H9 (cell line): ENCODE measurements at regions not wholly inside any gene's neighbourhood (a gene's known extent, or its start where the extent isn't known, plus 50 kb on each side); places are given as distances from the start of the nearest gene placed in this dataset.

ENCODE experiments used
- DNase-seq: peaks from one replicate; pipeline ENCODE4 v3.0.0-alpha.2; 2017
- H2AFZ ChIP-seq: one replicate; pipeline ENCODE4 v1.6.1; 2013; ENCODE audit warnings: mild to moderate bottlenecking, low read length, control low read depth, moderate library complexity
- H2AK5ac ChIP-seq: 2 replicates; pipeline ENCODE4 v1.6.1; 2013; ENCODE audit warnings: low read length, control low read depth, mixed read lengths; ENCODE audit not compliant: insufficient read length
- H2BK120ac ChIP-seq: one replicate; pipeline ENCODE4 v1.6.1; 2013; ENCODE audit warnings: low read depth, mild to moderate bottlenecking, low read length, control low read depth, inconsistent platforms; ENCODE audit not compliant: poor library complexity, severe bottlenecking
- H2BK12ac ChIP-seq: 2 replicates; pipeline ENCODE4 v1.6.1; 2013; ENCODE audit warnings: low read length, control low read depth, mixed read lengths, low read depth; ENCODE audit not compliant: insufficient read length
- H2BK15ac ChIP-seq: 2 replicates; pipeline ENCODE4 v1.6.1; 2013; ENCODE audit warnings: low read depth, low read length, control low read depth
- H2BK20ac ChIP-seq: one replicate; pipeline ENCODE4 v1.6.1; 2013; ENCODE audit warnings: low read depth, mild to moderate bottlenecking, low read length, control low read depth, inconsistent platforms; ENCODE audit not compliant: poor library complexity, severe bottlenecking
- H2BK5ac ChIP-seq: 2 replicates; pipeline ENCODE4 v1.6.1; 2013; ENCODE audit warnings: low read length, control low read depth, mixed read lengths; ENCODE audit not compliant: insufficient read length
- H3K14ac ChIP-seq: 2 replicates; pipeline ENCODE4 v1.6.1; 2013; ENCODE audit warnings: low read length, control low read depth; ENCODE audit not compliant: insufficient read depth
- H3K18ac ChIP-seq: 2 replicates; pipeline ENCODE4 v1.6.1; 2013; ENCODE audit warnings: low read depth, mild to moderate bottlenecking, mixed read lengths, low read length, control low read depth; ENCODE audit not compliant: insufficient read length
- H3K23ac ChIP-seq: 2 replicates; pipeline ENCODE4 v1.6.1; 2013; ENCODE audit warnings: low read length, control low read depth, mixed read lengths, low read depth; ENCODE audit not compliant: insufficient read length
- H3K23me2 ChIP-seq: 2 replicates; pipeline ENCODE4 v1.6.1; 2013; ENCODE audit warnings: low read depth, mild to moderate bottlenecking, mixed read lengths, low read length, control low read depth; ENCODE audit not compliant: insufficient read length, poor library complexity, severe bottlenecking
- H3K27ac ChIP-seq: 2 replicates; pipeline ENCODE4 v1.5.1; 2013; ENCODE audit warnings: low read length, control low read depth, mixed read lengths, low read depth; ENCODE audit not compliant: insufficient read length
- H3K27me3 ChIP-seq: 2 replicates; pipeline ENCODE4 v1.6.1; 2013; ENCODE audit warnings: low read length, control low read depth, inconsistent platforms; ENCODE audit not compliant: insufficient read depth
- H3K4ac ChIP-seq: 2 replicates; pipeline ENCODE4 v1.6.1; 2013; ENCODE audit warnings: low read depth, mild to moderate bottlenecking, control low read depth, inconsistent platforms, low read length, moderate library complexity
- H3K4me1 ChIP-seq: 2 replicates; pipeline ENCODE4 v1.6.1; 2013; ENCODE audit warnings: low read length, control low read depth, inconsistent platforms; ENCODE audit not compliant: insufficient read depth
- H3K4me2 ChIP-seq: 2 replicates; pipeline ENCODE4 v1.6.1; 2013; ENCODE audit warnings: low read length, control low read depth, mixed read lengths; ENCODE audit not compliant: insufficient read length, insufficient read depth
- H3K56ac ChIP-seq: 2 replicates; pipeline ENCODE4 v1.6.1; 2013; ENCODE audit warnings: low read depth, mild to moderate bottlenecking, mixed read lengths, low read length, control low read depth; ENCODE audit not compliant: insufficient read length
- H3K79me1 ChIP-seq: 2 replicates; pipeline ENCODE4 v1.6.1; 2013; ENCODE audit warnings: low read depth, mild to moderate bottlenecking, moderate library complexity, low read length, control low read depth, inconsistent platforms; ENCODE audit not compliant: insufficient read depth, poor library complexity, severe bottlenecking
- H3K79me2 ChIP-seq: 2 replicates; pipeline ENCODE4 v1.6.1; 2013; ENCODE audit warnings: low read length, control low read depth, inconsistent platforms; ENCODE audit not compliant: insufficient read depth
- H3K9ac ChIP-seq: 2 replicates; pipeline ENCODE4 v1.6.1; 2013; ENCODE audit warnings: low read length, control low read depth, mixed read lengths; ENCODE audit not compliant: insufficient read length; ENCODE audit errors: extremely low read depth
- H3K9me3 ChIP-seq: one replicate; pipeline ENCODE4 v1.6.1; 2013; ENCODE audit warnings: low read depth, low read length, inconsistent platforms; ENCODE audit not compliant: control insufficient read depth
- H3T11ph ChIP-seq: one replicate; pipeline ENCODE4 v1.6.1; 2013; ENCODE audit warnings: mild to moderate bottlenecking, low read length, control low read depth, inconsistent platforms
- H4K20me1 ChIP-seq: one replicate; pipeline ENCODE4 v1.6.1; 2013; ENCODE audit not compliant: control insufficient read depth, insufficient read length, insufficient read depth
- H4K5ac ChIP-seq: 2 replicates; pipeline ENCODE4 v1.6.1; 2013; ENCODE audit warnings: low read depth, mild to moderate bottlenecking, mixed read lengths, low read length, control low read depth; ENCODE audit not compliant: insufficient read length
- H4K8ac ChIP-seq: replicated peaks from 2 replicates; pipeline ENCODE4 v1.6.1; 2013; ENCODE audit warnings: low read length, control low read depth, mixed read lengths, low read depth; ENCODE audit not compliant: insufficient read length
- H4K91ac ChIP-seq: 2 replicates; pipeline ENCODE4 v1.6.1; 2013; ENCODE audit warnings: low read depth, mild to moderate bottlenecking, moderate library complexity, mixed read lengths, low read length, control low read depth; ENCODE audit not compliant: insufficient read length
- H3K27ac Mint-ChIP-seq, 3 experiments: 2 replicates in 2 of 3; 3 replicates in 1 of 3; pipeline ENCODE4 v1.8.0; 2020 to 2021; ENCODE audit warnings: mixed read lengths in 3 of 3, mild to moderate bottlenecking in 1 of 3, moderate library complexity in 1 of 3
- H3K27me3 Mint-ChIP-seq: 2 replicates; pipeline ENCODE4 v1.8.0; 2021; ENCODE audit warnings: low read depth, mild to moderate bottlenecking, moderate library complexity, mixed read lengths
- H3K36me3 Mint-ChIP-seq, 3 experiments: 2 replicates in 2 of 3; 3 replicates in 1 of 3; pipeline ENCODE4 v1.8.0; 2020 to 2021; ENCODE audit warnings: low read depth in 3 of 3, mixed read lengths in 3 of 3; ENCODE audit not compliant: insufficient read depth in 1 of 3
- H3K4me1 Mint-ChIP-seq, 2 experiments: 2 replicates each; pipeline ENCODE4 v1.8.0; 2020; ENCODE audit warnings: mixed read lengths in 2 of 2
- H3K4me3 Mint-ChIP-seq, 2 experiments: 2 replicates in 1 of 2; 3 replicates in 1 of 2; pipeline ENCODE4 v1.8.0; 2020 to 2021; ENCODE audit warnings: mild to moderate bottlenecking in 2 of 2, mixed read lengths in 2 of 2, moderate library complexity in 1 of 2
- H3K9me3 Mint-ChIP-seq, 2 experiments: 2 replicates in 1 of 2; 3 replicates in 1 of 2; pipeline ENCODE4 v1.8.0; 2020; ENCODE audit warnings: mild to moderate bottlenecking in 2 of 2, mixed read lengths in 2 of 2, moderate library complexity in 1 of 2
- WGBS: extraction: QIAGEN DNeasy Blood & Tissue Kit; methylation state at CpG from one replicate; pipeline ENCODE4 v1.1.7; 2013; ENCODE audit warnings: missing lambda C conversion rate, low lambda C conversion rate, mixed read lengths; ENCODE audit not compliant: insufficient read length; ENCODE audit errors: extremely low coverage; 5-methylcytosine and 5-hydroxymethylcytosine counted together
- TF ChIP-seq, protein P1 (sequence below): fragments of 200-600 bp; sonication (generic); conservative IDR thresholded peaks from 3 replicates; pipeline ENCODE4 v1.8.0; 2021; ENCODE audit warnings: antibody characterized with exemption, mild to moderate bottlenecking

DNA sequence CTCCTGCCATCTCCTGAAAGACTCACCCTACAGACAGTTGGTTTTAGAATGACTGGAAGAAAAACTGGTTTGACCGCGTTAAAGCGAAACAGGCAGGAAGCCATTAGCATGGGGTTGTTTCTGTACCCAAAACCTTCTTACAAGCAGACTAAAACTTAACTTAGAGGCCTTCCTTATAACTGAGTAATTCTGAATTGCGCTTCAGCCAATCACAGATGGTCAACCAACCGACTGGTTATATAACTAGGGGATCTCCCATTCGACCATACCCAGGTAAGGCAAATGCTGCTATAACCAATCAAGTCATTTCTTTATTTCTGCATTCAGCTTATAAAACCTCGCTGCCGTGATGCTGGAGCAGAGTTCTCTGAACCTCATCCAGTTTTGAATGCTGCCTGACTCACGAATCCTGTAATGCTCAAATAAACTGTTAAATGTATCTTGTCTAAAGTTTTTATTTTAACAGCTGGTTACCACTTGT, 87.8 kb upstream of the DRD2 start:
- DNase-seq: no peak
- Mint-ChIP-seq H3K36me3 (no peaks in the 10 kb centered on the region; a peak in 1 of 7 replicates), H3K27me3 (peaks cover 13% of the 10 kb centered on the region), H3K27ac (no peak overlapping the region), H3K4me1 (peaks cover 49 to 63% of the 10 kb centered on the region in 2 experiments), H3K9me3 (no peaks in the 10 kb centered on the region), H3K4me3 (no peak overlapping the region)
- Histone ChIP-seq H3K9me3 (no peaks in the 10 kb centered on the region), H3K14ac (no peak overlapping the region), H3K23me2 (no peaks in the 10 kb centered on the region), H2BK5ac (no peak overlapping the region), H3K18ac (no peak overlapping the region), H2BK20ac (no peak overlapping the region), H3K79me1 (no peaks in the 10 kb centered on the region), H4K5ac (no peak overlapping the region), H2AK5ac (no peak overlapping the region), H3K4me1 (peaks cover 9% of the 10 kb centered on the region; the same call in 1 of the 2 replicates), H3K79me2 (no peaks in the 10 kb centered on the region), H2AFZ (no peak overlapping the region), H4K8ac (no peak overlapping the region), H3K23ac (no peak overlapping the region), H2BK12ac (no peak overlapping the region), H4K91ac (no peak overlapping the region), H3K4me2 (no peak overlapping the region), H3K4ac (no peak overlapping the region), H3K56ac (no peak overlapping the region), H3K27me3 (no peaks in the 10 kb centered on the region), H4K20me1 (no peaks in the 10 kb centered on the region), H3K27ac (no peak overlapping the region), H3K9ac (no peak overlapping the region), H2BK15ac (no peak overlapping the region), H3T11ph (no peak overlapping the region), H2BK120ac (no peak overlapping the region)
- no CpG with 5 or more reads among the region's 9 CpGs for WGBS
- TF ChIP-seq, protein P1, sequence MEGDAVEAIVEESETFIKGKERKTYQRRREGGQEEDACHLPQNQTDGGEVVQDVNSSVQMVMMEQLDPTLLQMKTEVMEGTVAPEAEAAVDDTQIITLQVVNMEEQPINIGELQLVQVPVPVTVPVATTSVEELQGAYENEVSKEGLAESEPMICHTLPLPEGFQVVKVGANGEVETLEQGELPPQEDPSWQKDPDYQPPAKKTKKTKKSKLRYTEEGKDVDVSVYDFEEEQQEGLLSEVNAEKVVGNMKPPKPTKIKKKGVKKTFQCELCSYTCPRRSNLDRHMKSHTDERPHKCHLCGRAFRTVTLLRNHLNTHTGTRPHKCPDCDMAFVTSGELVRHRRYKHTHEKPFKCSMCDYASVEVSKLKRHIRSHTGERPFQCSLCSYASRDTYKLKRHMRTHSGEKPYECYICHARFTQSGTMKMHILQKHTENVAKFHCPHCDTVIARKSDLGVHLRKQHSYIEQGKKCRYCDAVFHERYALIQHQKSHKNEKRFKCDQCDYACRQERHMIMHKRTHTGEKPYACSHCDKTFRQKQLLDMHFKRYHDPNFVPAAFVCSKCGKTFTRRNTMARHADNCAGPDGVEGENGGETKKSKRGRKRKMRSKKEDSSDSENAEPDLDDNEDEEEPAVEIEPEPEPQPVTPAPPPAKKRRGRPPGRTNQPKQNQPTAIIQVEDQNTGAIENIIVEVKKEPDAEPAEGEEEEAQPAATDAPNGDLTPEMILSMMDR: no peak
